Stimulated activated CD4-positive, alpha-beta T cell treated with anti-CD3 and anti-CD28 coated beads, TNF-alpha, amount 100 ng/mL, for 48 hours (primary cell): ENCODE measurements at regions not wholly inside any gene's neighbourhood (a gene's known extent, or its start where the extent isn't known, plus 50 kb on each side); places are given as distances from the start of the nearest gene placed in this dataset.
"Not testable (repeated sequence)": the region's sequence is repeated elsewhere in the genome, so short reads cannot be mapped to it uniquely, and the experiment has no call there.

Experiments
- DNase-seq, 3 donors: peaks; one replicate each; pipeline ENCODE4 v3.0.0-alpha.2; 2020; ENCODE audit warnings: low read depth in 3 of 3

GRCh38 chr9:38127271-38127839 lies 58.3 kb upstream of the SHB start:
- no peak for DNase-seq

DNA sequence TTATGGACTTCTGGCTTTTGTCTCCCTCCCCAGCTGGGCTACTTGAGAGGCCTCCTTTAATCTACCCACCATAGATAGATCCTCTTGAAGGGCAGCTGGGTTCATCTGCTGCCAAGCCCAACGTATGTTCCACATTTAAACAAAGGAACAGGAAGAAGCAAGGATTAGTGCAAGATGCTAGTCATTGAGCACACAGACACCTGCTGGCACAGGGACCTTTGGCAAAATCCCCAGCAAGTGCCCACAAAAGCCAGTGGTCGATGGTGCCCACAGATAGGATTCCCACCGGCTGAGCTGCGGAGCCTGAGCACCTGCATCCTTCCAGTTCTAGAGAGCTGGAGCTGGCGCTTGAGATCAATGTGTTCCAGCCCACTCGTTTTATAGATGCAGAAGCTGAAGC lies 57.7 kb upstream of the SHB start:
- DNase-seq, result no peak

DNA sequence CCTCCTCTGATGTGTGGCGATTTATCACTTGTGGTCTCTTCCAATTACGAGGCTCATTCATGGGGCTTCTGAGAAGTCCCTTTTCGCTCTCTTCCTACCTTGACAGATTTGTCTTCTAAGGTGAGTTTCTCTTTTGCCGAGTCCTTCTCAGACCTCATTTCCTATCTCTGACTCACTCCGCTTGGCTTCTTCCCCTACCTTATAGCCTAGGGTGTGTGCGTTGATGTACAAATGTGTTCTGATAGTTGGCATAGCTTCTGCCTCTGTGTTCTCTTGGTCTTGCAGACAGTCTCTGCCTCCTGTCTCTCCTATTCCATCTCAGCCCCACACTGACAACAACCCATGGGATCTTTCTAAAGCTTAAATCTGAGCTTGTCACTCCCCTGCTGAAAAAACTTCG lies 56.9 kb upstream of the SHB start:
- no peak for DNase-seq

DNA sequence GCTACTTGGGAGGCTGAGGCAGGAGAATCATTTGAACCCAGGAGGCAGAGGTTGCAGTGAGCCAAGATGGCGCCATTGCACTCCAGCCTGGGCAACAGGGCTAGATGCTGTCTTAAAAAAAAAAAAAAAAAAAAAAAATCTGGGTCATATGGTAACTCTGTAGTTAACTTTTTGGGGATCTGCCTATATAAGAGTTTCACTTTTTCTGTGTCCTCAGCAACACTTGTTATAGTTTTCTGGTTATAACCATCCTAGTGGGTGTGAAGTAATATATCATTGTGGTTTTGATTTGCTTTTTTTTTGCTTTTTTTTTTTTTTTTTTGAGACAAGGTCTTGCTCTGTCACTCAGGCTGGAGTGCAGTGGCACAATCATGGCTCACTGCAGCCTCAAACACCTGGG lies 54.3 kb upstream of the SHB start:
- not testable (repeated sequence) for DNase-seq

DNA sequence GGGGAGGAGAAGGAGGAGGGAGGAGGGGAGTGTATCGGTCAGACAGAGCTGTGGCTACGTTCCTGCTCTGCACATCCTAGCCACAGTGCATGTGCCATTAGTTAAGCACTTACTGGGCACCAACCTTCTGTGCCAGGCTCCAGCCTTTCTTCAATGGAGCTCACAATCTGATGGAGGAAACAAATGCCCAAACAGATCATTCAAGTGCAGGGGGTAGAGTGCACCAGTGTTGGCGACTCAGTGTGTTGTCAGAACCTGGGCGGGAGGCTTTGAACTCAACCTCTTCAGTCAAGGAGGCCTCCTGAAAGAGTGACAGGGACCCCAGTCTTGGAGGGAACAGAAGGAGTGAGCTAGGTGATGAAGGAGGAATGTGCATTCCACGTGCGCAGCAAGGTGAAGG lies 51.9 kb upstream of the SHB start:
- no peak for DNase-seq

DNA sequence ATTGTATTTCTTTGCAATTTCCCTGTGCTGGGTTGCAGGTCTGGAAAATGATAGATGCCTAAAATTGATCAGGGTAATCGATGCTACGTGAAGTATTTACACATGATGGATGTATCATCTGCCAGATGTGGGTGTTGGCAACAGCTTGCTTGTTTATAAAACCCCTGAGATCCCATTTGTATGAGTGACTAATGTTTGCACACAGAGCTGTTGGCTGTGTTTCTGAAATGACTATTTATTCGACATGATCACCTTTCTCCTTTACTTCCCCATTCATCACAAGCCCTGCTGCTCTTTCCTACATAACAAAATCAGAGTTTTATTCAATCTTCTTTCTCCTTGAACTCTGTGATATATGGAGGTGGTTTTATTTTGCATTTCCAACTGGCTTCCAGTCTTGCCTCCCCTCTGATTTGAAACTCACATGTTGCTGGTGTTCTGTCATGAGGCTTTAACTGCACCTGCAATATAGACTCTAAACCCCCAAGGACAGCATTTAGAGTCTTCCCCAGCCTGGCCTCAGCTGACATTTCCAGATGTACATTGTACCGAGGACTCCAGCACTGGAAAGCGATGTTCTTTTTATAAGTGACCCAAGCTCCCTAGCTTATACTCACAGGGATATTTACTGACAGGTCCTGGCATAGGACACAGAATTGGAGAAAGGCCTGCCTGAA lies 50.7 kb upstream of the SHB start:
- DNase-seq, result no peak

DNA sequence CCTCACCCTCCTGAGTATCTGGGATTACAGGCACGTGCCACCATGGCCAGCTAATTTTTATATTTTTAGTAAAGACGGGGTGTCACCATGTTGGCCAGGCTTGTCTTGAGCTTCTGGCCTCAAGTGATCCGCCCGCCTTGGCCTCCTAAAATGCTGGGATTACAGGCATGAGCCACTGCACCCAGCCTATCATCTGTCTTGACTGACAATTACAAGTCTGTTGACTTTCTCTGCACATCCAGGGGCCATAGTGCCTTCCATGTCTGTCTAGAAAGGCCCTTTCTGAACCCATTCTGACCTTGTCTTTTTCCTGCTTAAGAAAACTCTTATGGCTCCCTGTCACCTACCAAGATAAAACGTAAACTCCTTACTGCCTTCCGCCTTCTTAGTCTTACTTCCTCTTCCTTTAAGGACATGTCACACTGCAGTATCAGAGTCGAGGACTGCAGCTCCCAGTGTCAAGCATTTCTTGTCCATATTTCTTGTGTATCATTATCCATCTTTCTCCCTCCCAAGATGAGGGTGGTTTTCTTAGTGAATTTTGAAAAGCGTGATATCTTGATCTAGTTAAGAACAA lies 49.9 kb upstream of the SHB start:
- no peak for DNase-seq
